HG03460 (cell line): ENCODE measurements at regions not wholly inside any gene's neighbourhood (a gene's known extent, or its start where the extent isn't known, plus 50 kb on each side); places are given as distances from the start of the nearest gene placed in this dataset.

Experiments
- ATAC-seq: cut with Tn5 transposase; IDR thresholded peaks from one replicate; pipeline ENCODE4 v1.9.1; 2021; ENCODE audit not compliant: unreplicated experiment

GRCh38 chr1:192943522-192943921 lies 115.6 kb downstream of the UCHL5 start:
- ATAC-seq = no peak

- no peak for ATAC-seq
Observed at GRCh38 chr1:192945390-192946130, 113.6 kb downstream of the UCHL5 start.

- ATAC-seq = no peak
Observed at GRCh38 chr1:192949783-192950182, 109.4 kb downstream of the UCHL5 start.

- ATAC-seq = no peak
Observed at GRCh38 chr1:192950926-192951325, 108.2 kb downstream of the UCHL5 start.

- ATAC-seq = peak; percentile 88
Observed at GRCh38 chr1:192951691-192952460, 107.3 kb downstream of the UCHL5 start.

- no peak for ATAC-seq
Observed at GRCh38 chr1:192952646-192953045, 106.5 kb downstream of the UCHL5 start.

GRCh38 chr1:192954705-192955265 lies 104.4 kb downstream of the UCHL5 start:
- ATAC-seq = no peak

GRCh38 chr1:192958350-192958749 lies 100.8 kb downstream of the UCHL5 start:
- ATAC-seq = no peak

- ATAC-seq = no peak
Observed at GRCh38 chr1:192958871-192959270, 100.3 kb downstream of the UCHL5 start.

GRCh38 chr1:192959657-192960186 lies 99.4 kb downstream of the UCHL5 start:
- peak; percentile 60 for ATAC-seq
